ENCODE measurements at regions not wholly inside any gene's neighbourhood (a gene's known extent, or its start where the extent isn't known, plus 50 kb on each side); places are given as distances from the start of the nearest gene placed in this dataset.

DNA sequence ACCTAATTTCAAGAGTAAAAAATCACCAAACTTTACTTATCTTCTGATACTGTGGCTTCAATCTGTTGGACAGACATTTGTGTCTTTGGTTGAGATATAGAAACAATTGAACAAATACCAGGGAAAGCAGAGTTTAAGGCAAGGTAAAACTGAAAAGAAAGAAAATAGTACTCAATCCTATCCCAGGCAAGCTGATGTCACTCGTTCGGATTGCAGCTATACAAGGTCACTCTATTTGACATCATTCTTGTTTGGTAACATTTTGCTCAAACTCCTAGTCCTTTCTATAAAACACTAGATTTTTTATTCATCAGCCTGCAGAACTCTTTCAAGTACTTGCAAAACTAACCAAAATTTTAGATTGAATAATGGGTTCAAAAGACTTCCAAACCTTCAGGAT, 91.9 kb upstream of the ANKRD55 start:
- 82 to 94% (median 91%) methylated on average over 2 of the region's 2 CpGs for WGBS, 3 donors
- no peak for ATAC-seq

DNA sequence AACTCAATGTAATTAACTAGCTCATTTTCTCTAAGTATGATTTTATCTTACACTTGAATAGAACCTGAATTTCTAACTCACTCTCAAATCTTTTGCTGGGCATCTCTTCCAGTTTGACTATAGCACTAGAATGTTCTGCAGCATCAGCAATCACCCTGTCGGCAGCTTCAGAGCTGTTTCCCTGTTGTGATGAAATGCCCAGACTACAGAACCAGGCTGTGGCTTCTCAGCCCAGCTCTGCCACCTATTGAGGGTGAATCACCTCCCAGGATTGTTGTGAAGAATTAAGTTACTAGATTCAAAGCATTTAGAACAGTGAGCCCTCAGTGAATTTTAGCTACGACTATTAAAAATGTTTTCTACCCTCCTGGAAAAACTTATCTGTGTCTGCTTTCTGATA, 90.4 kb upstream of the ANKRD55 start:
- H3K9me3 ChIP-seq: no peaks in the 10 kb centered on the region
- no peak overlapping the region for H3K27ac ChIP-seq
- no peak for DNase-seq
- no peak overlapping the region for H3K4me3 ChIP-seq
- no peaks in the 10 kb centered on the region for H3K36me3 ChIP-seq (ENCODE audit: insufficient read depth in 1 of 2, low read depth in 1 of 2)
- 52 to 69% (median 60%) methylated on average over 2 of the region's 2 CpGs for WGBS, 3 donors
- intact Hi-C loops (cut with DNase I): no loop called here
- H3K4me1 ChIP-seq: no peaks in the 10 kb centered on the region
- no peaks in the 10 kb centered on the region for H3K27me3 ChIP-seq (ENCODE audit: insufficient read depth in 3 of 3, low read length in 2 of 3)
- no peak for ATAC-seq
- TF ChIP-seq, protein P1, sequence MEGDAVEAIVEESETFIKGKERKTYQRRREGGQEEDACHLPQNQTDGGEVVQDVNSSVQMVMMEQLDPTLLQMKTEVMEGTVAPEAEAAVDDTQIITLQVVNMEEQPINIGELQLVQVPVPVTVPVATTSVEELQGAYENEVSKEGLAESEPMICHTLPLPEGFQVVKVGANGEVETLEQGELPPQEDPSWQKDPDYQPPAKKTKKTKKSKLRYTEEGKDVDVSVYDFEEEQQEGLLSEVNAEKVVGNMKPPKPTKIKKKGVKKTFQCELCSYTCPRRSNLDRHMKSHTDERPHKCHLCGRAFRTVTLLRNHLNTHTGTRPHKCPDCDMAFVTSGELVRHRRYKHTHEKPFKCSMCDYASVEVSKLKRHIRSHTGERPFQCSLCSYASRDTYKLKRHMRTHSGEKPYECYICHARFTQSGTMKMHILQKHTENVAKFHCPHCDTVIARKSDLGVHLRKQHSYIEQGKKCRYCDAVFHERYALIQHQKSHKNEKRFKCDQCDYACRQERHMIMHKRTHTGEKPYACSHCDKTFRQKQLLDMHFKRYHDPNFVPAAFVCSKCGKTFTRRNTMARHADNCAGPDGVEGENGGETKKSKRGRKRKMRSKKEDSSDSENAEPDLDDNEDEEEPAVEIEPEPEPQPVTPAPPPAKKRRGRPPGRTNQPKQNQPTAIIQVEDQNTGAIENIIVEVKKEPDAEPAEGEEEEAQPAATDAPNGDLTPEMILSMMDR (IDR thresholded peaks at IDR 0.05): no peak

More for the DNA sequence above, 91.9 kb upstream of the ANKRD55 start:
- Histone ChIP-seq H3K4me1 (no peaks in the 10 kb centered on the region), H3K4me3 (no peak overlapping the region), H3K36me3 (ENCODE audit: insufficient read depth in 1 of 2, low read depth in 1 of 2) (no peaks in the 10 kb centered on the region), H3K27me3 (ENCODE audit: insufficient read depth in 3 of 3, low read length in 2 of 3) (no peaks in the 10 kb centered on the region), H3K9me3 (no peaks in the 10 kb centered on the region), H3K27ac (no peak overlapping the region)
- DNase-seq: no peak
- TF ChIP-seq, protein P1 (IDR thresholded peaks at IDR 0.05): no peak
- intact Hi-C loops (cut with DNase I): no loop called here

DNA sequence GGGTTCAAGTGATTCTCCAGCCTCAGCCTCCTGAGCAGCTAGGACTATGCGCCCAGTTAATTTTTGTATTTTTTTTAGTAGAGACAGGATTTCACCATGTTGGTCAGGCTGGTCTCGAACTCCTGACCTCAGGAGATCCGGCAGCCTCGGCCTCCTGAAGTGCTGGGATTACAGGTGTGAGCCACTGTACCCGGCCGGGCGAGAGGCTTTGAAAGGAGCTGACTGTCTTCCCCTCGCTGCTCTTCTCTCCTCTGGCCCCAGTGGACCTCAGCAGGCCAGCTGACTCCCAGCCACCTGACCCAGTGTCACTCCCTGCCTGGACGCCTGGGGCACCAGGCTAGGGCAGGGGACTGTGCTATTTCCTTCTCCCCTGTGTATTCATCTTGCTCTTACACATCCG, 89.5 kb upstream of the ANKRD55 start:
- H3K27me3 ChIP-seq (ENCODE audit: insufficient read depth in 3 of 3, low read length in 2 of 3): no peaks in the 10 kb centered on the region
- WGBS, 3 donors: 82 to 87% (median 86%) methylated on average over 10 of the region's 10 CpGs
- TF ChIP-seq, protein P1 (IDR thresholded peaks at IDR 0.05): no peak
- intact Hi-C loops (cut with DNase I): no loop called here
- no peak overlapping the region for H3K27ac ChIP-seq
- H3K4me3 ChIP-seq: no peak overlapping the region
- DNase-seq (no peak), ATAC-seq (no peak)
- H3K9me3 ChIP-seq: no peaks in the 10 kb centered on the region
- H3K36me3 ChIP-seq (ENCODE audit: insufficient read depth in 1 of 2, low read depth in 1 of 2): no peaks in the 10 kb centered on the region
- H3K4me1 ChIP-seq: no peaks in the 10 kb centered on the region

DNA sequence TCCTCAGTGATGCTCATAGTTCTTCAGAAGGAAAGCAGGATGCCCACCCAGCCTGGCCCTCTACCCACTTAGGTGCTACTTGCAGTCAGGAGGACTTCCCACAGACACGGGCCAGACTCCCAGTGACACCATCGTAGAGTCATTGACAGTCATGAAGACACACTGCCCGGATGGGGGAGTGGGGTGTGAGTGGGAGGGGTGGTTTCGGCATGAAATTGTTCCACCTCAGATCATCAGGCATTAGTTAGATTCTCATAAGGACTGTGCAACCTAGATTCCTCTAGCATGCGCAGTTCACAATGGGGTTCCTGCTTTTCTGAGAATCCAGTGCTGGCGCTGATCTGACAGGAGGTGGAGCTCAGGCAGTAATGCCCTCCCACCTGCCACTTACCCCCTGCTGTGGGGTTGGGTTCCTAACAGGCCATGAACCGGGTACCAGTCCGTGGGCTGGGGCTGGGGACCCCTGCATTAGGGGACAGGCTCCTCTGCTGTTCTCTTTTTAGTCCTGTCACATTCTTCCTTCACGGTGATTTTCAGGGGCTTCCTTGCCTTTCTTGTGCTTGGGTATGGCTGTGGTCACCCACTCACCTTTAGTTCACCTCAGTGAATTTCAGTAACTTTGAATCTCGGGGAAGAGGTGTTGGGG, 88.2 kb upstream of the ANKRD55 start:
- Histone ChIP-seq H3K9me3 (no peaks in the 10 kb centered on the region), H3K27ac (no peak overlapping the region), H3K36me3 (ENCODE audit: insufficient read depth in 1 of 2, low read depth in 1 of 2) (no peaks in the 10 kb centered on the region), H3K4me1 (no peaks in the 10 kb centered on the region), H3K27me3 (ENCODE audit: insufficient read depth in 3 of 3, low read length in 2 of 3) (no peaks in the 10 kb centered on the region), H3K4me3 (no peak overlapping the region)
- intact Hi-C loops (cut with DNase I): no loop called here
- DNase-seq: no peak
- TF ChIP-seq, protein P1 (IDR thresholded peaks at IDR 0.05): no peak
- WGBS, 3 donors: 76 to 90% (median 87%) methylated on average over 10 of the region's 10 CpGs
- no peak for ATAC-seq

DNA sequence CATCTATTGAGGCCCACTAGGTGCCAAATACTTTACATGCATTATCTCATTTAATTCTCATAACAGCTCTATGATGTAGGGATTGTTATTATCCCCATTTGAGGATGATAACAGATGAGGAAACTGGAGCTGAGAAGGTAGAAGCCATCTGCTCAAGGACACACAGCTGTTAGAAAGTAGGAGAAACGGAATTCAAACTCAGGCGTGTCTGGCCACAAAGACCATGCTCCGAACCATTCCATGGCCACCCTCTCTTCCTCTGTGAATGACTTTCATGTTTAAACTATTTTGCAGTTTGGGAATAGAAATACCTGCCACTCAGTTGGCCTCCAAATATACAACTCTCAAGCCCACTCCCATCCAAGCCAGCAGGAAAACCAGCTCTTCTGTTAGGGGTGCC, 87.6 kb upstream of the ANKRD55 start:
- Histone ChIP-seq H3K36me3 (ENCODE audit: insufficient read depth in 1 of 2, low read depth in 1 of 2) (no peaks in the 10 kb centered on the region), H3K9me3 (no peaks in the 10 kb centered on the region), H3K27me3 (ENCODE audit: insufficient read depth in 3 of 3, low read length in 2 of 3) (no peaks in the 10 kb centered on the region), H3K4me1 (no peaks in the 10 kb centered on the region), H3K27ac (no peak overlapping the region), H3K4me3 (no peak overlapping the region)
- DNase-seq (no peak), ATAC-seq (no peak)
- TF ChIP-seq, protein P1 (IDR thresholded peaks at IDR 0.05): no peak
- 86 to 95% (median 95%) methylated on average over 3 of the region's 3 CpGs for WGBS, 3 donors
- intact Hi-C loops (cut with DNase I): no loop called here

Data from psoas muscle (tissue), 7 donors.